GM12878 (cell line): ENCODE measurements at regions not wholly inside any gene's neighbourhood (a gene's known extent, or its start where the extent isn't known, plus 50 kb on each side); places are given as distances from the start of the nearest gene placed in this dataset.

Source experiments
- CHD4 ChIP-seq: fragments of 200-600 bp; sonication (generic); IDR thresholded peaks from 2 replicates; pipeline ENCODE4 v1.6.1; 2016; ENCODE audit warnings: mild to moderate bottlenecking
- CUX1 ChIP-seq: IDR thresholded peaks from 2 replicates; pipeline ENCODE4 v1.6.1; 2012; ENCODE audit warnings: improper control_type of control experiment, low read depth, low read length; ENCODE audit not compliant: insufficient replicate concordance
- GATAD2B ChIP-seq: fragments of 450-650 bp; conservative IDR thresholded peaks from 2 replicates; pipeline ENCODE4 v1.6.1; 2017; ENCODE audit warnings: low read depth, mild to moderate bottlenecking, moderate library complexity
- NKRF ChIP-seq: fragments of 450-650 bp; conservative IDR thresholded peaks from 2 replicates; pipeline ENCODE4 v1.6.1; 2017; ENCODE audit warnings: mild to moderate bottlenecking, moderate library complexity
- RELA ChIP-seq: fragments of 450-650 bp; IDR thresholded peaks from 2 replicates; pipeline ENCODE4 v1.8.0; 2014; ENCODE audit warnings: borderline replicate concordance; ENCODE audit not compliant: partially characterized antibody
- USF1 ChIP-seq: IDR thresholded peaks from 2 replicates; pipeline ENCODE4 v1.6.1; 2011; ENCODE audit warnings: borderline replicate concordance, low read depth, mild to moderate bottlenecking, moderate library complexity, mixed read lengths, low read length; ENCODE audit not compliant: insufficient read depth; ENCODE audit errors: extremely low read length
- TF ChIP-seq, protein P1 (sequence below): fragments of 450-650 bp; IDR thresholded peaks from 2 replicates; pipeline ENCODE4 v1.6.1; 2014; ENCODE audit warnings: mild to moderate bottlenecking

- no peak for TF ChIP-seq CUX1
- TF ChIP-seq, protein P1, sequence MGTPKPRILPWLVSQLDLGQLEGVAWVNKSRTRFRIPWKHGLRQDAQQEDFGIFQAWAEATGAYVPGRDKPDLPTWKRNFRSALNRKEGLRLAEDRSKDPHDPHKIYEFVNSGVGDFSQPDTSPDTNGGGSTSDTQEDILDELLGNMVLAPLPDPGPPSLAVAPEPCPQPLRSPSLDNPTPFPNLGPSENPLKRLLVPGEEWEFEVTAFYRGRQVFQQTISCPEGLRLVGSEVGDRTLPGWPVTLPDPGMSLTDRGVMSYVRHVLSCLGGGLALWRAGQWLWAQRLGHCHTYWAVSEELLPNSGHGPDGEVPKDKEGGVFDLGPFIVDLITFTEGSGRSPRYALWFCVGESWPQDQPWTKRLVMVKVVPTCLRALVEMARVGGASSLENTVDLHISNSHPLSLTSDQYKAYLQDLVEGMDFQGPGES, result no peak
- no peak for TF ChIP-seq GATAD2B
- TF ChIP-seq RELA, result no peak
- no peak for TF ChIP-seq USF1
- no peak for TF ChIP-seq CHD4
- no peak for TF ChIP-seq NKRF
Measured at GRCh38 chr4:104032896-104033295, 313.1 kb upstream of the TACR3 start (continued).
